PFSK-1 (cell line): ENCODE measurements at regions not wholly inside any gene's neighbourhood (a gene's known extent, or its start where the extent isn't known, plus 50 kb on each side); places are given as distances from the start of the nearest gene placed in this dataset.

ENCODE experiments used
- FOXP2 ChIP-seq: optimal IDR thresholded peaks from 2 replicates; pipeline ENCODE3; 2011; ENCODE audit warnings: borderline replicate concordance, control low read depth, inconsistent platforms; ENCODE audit not compliant: insufficient read depth; ENCODE audit errors: extremely low read length, extremely low read depth
- POLR2AphosphoS5 ChIP-seq: IDR thresholded peaks from 2 replicates; pipeline ENCODE4 v1.6.1; 2012; ENCODE audit warnings: low read depth, mild to moderate bottlenecking, control low read depth, low read length, moderate library complexity
- REST ChIP-seq, 2 experiments: IDR thresholded peaks; 2 replicates each; pipeline versions ENCODE4 v1.6.1 to v1.8.0; 2011 to 2012; ENCODE audit warnings: low read depth in 2 of 2, low read length in 2 of 2, control low read depth in 1 of 2, inconsistent platforms in 1 of 2, mild to moderate bottlenecking in 1 of 2, moderate library complexity in 1 of 2; ENCODE audit not compliant: insufficient read depth in 1 of 2
- SIN3A ChIP-seq: IDR thresholded peaks from 2 replicates; pipeline ENCODE4 v1.6.1; 2012; ENCODE audit warnings: mild to moderate bottlenecking, low read length, moderate library complexity, borderline replicate concordance; ENCODE audit not compliant: insufficient read depth
- TAF1 ChIP-seq: IDR thresholded peaks from 2 replicates; pipeline ENCODE4 v1.6.1; 2012; ENCODE audit warnings: low read length, control low read depth, borderline replicate concordance; ENCODE audit not compliant: insufficient read depth

GRCh38 chr7:132666071-132666773 lies 90.0 kb upstream of the PLXNA4 start:
- TF ChIP-seq FOXP2: no peak
- no peak for TF ChIP-seq SIN3A
- TF ChIP-seq POLR2AphosphoS5: no peak
- no peak for TF ChIP-seq TAF1
- TF ChIP-seq REST (IDR thresholded peaks at IDR 0.05; ENCODE audit: insufficient read depth in 1 of 2, low read depth in 2 of 2, low read length in 2 of 2): no peak

GRCh38 chr7:132656846-132657776 lies 80.8 kb upstream of the PLXNA4 start:
- TF ChIP-seq REST (IDR thresholded peaks at IDR 0.05; ENCODE audit: insufficient read depth in 1 of 2, low read depth in 2 of 2, low read length in 2 of 2): no peak
- TF ChIP-seq POLR2AphosphoS5: no peak
- no peak for TF ChIP-seq TAF1
- TF ChIP-seq FOXP2: no peak
- no peak for TF ChIP-seq SIN3A

- TF ChIP-seq TAF1 (no peak), SIN3A (no peak), FOXP2 (no peak), REST (IDR thresholded peaks at IDR 0.05; ENCODE audit: insufficient read depth in 1 of 2, low read depth in 2 of 2, low read length in 2 of 2) (no peak), POLR2AphosphoS5 (no peak)
These were observed 80.1 kb upstream of the PLXNA4 start for GRCh38 chr7:132656341-132656740.

GRCh38 chr7:132655131-132655727 lies 79.0 kb upstream of the PLXNA4 start:
- TF ChIP-seq SIN3A (no peak), REST (IDR thresholded peaks at IDR 0.05; ENCODE audit: insufficient read depth in 1 of 2, low read depth in 2 of 2, low read length in 2 of 2) (peak in 1 of 2 experiments; percentile 10; a peak in 1 of 4 replicates), TAF1 (peak; percentile 32; the same call in 1 of the 2 replicates)

- TF ChIP-seq POLR2AphosphoS5 (no peak), TAF1 (no peak), FOXP2 (no peak), SIN3A (no peak), REST (IDR thresholded peaks at IDR 0.05; ENCODE audit: insufficient read depth in 1 of 2, low read depth in 2 of 2, low read length in 2 of 2) (no peak)
These were observed 77.9 kb upstream of the PLXNA4 start for GRCh38 chr7:132654150-132654549.
